VCaP (cell line): ENCODE measurements at regions not wholly inside any gene's neighbourhood (a gene's known extent, or its start where the extent isn't known, plus 50 kb on each side); places are given as distances from the start of the nearest gene placed in this dataset.

Source experiments
- H3K27ac ChIP-seq: fragments of 450-650 bp; 2 replicates; pipeline ENCODE4 v1.5.1; 2017
- TF ChIP-seq, protein P1 (sequence below): fragments of 450-650 bp; conservative IDR thresholded peaks from 2 replicates; pipeline ENCODE4 v1.5.1; 2017; ENCODE audit warnings: mild to moderate bottlenecking, moderate library complexity

- no peak overlapping the region for H3K27ac ChIP-seq
- TF ChIP-seq, protein P1, sequence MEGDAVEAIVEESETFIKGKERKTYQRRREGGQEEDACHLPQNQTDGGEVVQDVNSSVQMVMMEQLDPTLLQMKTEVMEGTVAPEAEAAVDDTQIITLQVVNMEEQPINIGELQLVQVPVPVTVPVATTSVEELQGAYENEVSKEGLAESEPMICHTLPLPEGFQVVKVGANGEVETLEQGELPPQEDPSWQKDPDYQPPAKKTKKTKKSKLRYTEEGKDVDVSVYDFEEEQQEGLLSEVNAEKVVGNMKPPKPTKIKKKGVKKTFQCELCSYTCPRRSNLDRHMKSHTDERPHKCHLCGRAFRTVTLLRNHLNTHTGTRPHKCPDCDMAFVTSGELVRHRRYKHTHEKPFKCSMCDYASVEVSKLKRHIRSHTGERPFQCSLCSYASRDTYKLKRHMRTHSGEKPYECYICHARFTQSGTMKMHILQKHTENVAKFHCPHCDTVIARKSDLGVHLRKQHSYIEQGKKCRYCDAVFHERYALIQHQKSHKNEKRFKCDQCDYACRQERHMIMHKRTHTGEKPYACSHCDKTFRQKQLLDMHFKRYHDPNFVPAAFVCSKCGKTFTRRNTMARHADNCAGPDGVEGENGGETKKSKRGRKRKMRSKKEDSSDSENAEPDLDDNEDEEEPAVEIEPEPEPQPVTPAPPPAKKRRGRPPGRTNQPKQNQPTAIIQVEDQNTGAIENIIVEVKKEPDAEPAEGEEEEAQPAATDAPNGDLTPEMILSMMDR: no peak
Measured at GRCh38 chr13:80744147-80744914, 403.4 kb upstream of the SPRY2 start.

DNA sequence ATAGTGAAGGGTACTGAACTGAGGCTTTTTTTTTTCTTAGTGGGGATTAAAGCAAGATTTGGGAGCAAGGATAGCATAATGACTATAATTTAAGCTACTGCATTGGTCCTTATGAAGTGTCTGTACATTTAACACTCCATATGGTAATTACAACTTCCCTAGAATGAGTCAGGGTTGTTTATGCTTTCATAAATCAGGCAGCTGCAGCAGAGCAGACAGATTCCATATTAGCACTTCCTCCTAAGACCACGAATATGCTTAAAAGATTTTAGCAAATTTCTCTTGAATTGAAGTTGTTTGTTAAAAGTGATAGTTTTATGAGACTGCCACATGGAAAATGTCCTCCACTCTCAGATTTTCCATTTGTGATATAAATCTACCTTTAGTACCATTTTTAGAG, 401.1 kb upstream of the SPRY2 start:
- TF ChIP-seq, protein P1: no peak
- H3K27ac ChIP-seq: no peak overlapping the region

DNA sequence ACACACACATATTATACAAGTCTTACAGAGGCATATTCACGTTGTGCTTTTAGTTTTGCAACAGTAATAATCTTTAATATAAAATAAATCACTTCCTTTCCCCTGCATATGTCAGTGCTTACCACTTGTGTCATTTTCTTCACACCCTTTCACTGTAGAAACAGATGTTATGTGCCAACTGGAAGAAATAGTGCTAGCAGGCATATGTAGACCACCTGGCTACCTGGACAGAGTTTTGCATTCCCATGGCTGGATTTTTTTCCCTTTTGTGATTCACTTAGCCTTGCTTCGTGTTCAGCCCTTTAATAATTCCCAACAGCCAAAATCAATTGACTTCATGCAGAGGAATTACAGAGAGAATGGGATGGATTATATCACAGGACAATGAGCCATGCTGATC, 399.1 kb upstream of the SPRY2 start:
- TF ChIP-seq, protein P1: no peak
- H3K27ac ChIP-seq: no peak overlapping the region

DNA sequence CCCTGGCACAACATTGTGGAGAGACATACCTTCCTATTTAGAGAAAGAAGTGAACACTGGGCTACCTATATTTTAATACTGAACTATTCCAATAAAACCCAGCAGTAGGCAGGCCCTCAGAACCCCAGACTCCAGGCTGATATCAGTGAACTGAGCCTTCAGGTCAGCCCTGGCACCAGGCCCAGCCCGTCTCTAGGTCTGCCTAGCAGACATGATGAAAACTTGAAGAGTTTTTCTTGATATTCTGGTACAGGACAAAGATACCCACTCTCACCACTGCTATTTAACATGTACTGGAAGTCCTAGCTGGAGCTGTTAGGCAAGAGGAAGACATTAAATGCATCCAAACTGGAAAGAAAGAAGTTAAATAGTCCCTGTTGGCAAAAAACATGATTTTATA, 396.6 kb upstream of the SPRY2 start:
- no peak overlapping the region for H3K27ac ChIP-seq
- TF ChIP-seq, protein P1: no peak

DNA sequence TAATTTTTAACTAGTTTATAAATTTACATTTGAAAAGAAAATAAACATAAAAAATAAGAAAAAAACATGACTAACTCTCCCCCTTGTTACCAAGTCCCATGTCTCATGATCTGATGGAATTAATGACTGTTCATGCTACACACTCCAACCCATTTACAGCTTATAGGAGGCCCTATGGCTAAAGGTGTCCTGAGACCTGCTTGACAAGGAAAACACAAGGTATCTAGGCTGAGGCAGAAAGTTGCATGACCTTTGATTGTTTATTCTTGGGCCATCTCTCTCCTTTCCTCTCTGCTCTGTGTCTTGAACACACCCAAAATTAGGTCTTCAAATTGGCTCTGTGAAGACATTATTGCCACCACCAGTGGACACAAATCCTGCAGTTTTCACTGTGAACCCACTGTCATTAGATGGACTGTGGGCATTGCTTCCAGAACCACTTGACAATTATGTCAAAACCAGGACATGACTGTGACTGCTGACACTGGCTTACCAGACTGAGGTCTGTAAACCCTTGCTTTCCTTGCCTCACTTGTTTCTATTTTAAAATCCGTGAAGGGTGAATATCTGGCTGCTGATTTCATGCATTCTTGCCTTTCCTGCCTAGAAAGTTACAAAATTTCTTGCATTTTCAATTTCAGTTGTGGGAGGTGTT, 386.5 kb upstream of the SPRY2 start:
- no peak overlapping the region for H3K27ac ChIP-seq
- TF ChIP-seq, protein P1: no peak

GRCh38 chr13:80726868-80727267, 385.9 kb upstream of the SPRY2 start:
- TF ChIP-seq, protein P1: no peak

GRCh38 chr13:80721689-80722088, 380.8 kb upstream of the SPRY2 start:
- TF ChIP-seq, protein P1: no peak
- H3K27ac ChIP-seq: no peak overlapping the region

More at GRCh38 chr13:80726868-80727267, 385.9 kb upstream of the SPRY2 start:
- no peak overlapping the region for H3K27ac ChIP-seq
